Hepatic stellate cell (primary cell): ENCODE measurements at regions not wholly inside any gene's neighbourhood (a gene's known extent, or its start where the extent isn't known, plus 50 kb on each side); places are given as distances from the start of the nearest gene placed in this dataset.
"Not testable (repeated sequence)": the region's sequence is repeated elsewhere in the genome, so short reads cannot be mapped to it uniquely, and the experiment has no call there.

Experiments used
- DNase-seq: peaks from one replicate; pipeline ENCODE4 v3.0.0; 2011; ENCODE audit warnings: low spot score

- peak; percentile 6 for DNase-seq
Measured at GRCh38 chr1:172717722-172718465, 59.0 kb downstream of the FASLG start.

DNA sequence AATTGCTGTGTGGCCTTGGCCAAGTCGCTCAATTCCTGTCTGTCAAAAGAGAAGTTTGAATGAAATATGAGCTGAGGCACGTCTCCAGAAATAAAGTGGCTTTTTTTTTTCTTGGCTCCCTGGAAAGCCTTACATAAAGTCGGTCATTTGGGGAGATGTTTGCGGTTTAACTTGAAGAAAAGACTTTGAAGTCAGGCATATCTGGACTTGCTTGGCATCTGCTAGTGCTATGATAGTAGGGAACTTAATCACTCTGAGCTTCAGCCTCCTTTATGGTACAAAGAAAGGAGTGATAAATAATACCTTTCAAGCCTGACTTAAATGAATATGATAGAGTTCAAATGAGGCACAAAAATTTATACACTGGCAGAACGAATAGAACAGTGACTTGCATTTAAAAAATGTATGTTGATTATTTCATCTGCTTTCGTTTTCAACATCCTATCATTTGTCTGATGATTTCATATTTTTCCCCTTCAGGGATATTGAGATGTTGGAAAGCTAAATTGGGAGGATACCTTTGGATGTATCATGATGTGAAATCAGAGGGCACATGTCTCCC, 60.2 kb downstream of the FASLG start:
- DNase-seq: peak; percentile 4

DNA sequence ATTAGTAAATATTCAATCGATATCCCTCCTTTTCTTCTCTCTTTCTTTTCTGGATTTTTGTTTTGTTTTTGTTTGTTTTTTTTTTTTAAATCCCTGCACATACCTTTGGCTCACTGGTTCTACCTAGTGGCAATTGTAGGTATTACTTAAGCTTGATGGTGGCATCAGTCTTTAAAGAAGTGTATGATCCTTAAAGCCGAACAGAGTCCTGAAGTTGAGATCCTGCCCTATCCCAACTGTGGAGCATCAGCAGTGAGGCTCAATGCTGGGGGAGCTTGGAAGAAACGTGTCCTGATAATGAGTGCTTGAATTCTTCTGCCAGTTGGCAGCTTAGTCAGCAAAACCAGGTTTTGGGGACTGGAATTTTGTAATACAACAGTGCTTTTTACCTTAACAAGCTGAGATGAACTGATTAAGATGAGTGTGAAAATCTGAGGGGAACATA, 60.8 kb downstream of the FASLG start:
- peak; percentile 29 for DNase-seq

GRCh38 chr1:172720339-172720738, 61.4 kb downstream of the FASLG start:
- DNase-seq: no peak

DNA sequence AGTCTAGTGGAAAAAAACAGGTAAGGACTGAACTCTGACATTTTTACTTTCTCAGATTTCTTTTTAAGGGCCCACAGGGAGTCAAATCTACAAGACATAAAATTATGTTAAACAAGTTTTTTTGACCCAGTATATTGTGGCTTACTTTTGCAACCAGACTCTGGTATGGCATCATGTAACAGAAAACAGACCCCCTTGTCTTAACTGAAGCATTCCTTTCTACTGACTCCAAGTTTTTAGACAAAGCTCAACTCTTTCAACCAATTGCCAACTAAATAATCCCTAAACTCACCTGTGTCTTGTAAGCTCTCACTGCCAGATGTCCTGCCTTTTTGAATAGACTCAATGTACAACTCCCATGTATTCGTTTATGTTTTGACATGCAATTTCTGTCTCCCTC, 64.3 kb downstream of the FASLG start:
- DNase-seq: no peak

- DNase-seq: no peak
Measured at GRCh38 chr1:172724232-172724631, 65.3 kb downstream of the FASLG start.

GRCh38 chr1:172724765-172725613, 66.1 kb downstream of the FASLG start:
- no peak for DNase-seq

DNA sequence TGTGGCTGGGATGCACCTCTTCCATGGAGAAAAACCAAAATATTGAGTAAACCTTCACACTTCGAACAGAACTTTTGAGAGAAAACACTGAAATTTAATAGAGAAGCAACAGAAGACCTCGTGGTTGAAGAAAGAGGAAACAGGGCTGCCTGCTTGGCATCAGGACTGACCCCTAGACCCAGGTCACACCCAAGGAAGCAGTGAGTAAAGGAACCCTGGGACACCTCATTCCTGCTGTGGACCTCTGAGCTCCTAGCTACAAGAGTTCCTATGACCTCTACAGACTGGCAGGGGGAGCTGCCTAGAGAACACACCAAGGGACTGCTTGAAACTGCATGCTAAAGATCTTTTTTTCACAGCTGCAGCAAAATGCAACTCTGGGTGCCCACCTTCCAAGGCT, 67.8 kb downstream of the FASLG start:
- DNase-seq: no peak

DNA sequence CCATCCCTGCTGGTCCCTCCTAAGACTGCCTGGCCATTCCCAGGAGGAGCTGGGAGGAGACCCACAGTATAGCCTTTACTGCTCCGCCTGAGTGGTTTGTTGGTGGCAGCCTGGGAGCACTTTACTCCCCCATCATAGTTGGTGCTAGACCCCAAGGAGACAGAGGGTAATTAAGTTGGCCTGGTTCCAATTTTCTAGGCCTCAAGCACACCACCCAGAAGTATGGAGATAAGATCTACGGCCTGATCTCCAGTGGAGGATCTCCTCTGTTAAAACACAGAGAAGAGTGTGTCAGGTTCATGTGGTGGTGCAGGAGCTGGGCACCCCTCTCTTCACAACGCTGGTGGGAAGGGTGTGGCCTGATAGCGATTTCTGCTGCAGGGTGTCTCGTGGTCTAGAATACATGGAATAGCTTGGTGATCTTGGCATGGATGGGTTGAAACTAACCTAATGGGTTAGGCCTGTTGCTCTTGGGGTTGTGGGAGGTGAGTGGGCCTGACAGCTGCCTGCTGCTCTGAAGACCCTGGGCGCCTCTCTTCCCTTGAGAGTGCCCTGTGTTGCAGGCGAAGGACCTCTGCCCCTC, 68.5 kb downstream of the FASLG start:
- DNase-seq: no peak

- DNase-seq: no peak
Measured at GRCh38 chr1:172727956-172728603, 69.2 kb downstream of the FASLG start.

- not testable (repeated sequence) for DNase-seq
Measured at GRCh38 chr1:172728705-172729104, 69.8 kb downstream of the FASLG start.

DNA sequence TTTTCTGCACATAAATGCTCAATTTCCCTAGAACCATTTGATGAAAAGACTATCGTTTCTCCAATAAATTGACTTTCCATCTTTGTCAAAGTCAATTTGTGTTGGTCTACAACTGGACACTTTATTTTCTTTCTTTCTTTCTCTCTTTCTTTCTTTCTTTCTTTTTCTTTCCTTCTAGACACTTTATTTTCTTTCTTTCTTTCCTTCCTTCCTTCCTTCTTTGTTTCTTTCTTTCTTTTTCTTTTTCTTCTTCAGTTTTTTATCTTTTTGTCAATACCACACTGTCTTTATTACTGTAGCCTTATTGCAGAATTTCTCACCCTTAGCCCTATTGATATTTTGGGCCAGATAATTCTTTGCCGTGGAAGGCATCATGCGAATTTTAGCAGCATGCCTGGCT, 73.5 kb downstream of the FASLG start:
- no peak for DNase-seq

DNA sequence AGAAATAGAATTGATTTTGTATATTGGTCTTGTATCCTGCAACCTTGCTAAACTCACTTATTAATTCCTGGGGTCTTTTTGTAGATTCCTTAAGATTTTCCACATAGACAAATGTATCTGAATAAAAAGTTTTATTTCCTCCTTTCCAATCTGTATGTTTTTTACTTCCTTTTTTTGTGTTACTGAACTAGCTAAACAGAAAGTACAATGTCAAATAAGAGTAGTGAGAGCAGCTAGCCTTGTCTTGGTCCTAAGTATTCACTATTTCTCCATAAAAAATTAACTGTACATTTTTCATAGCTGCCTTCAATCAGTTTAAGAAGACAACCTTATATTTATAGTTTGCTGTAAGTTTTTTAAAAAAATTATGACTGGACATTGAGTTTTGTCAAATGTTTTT, 74.9 kb downstream of the FASLG start:
- DNase-seq: no peak

DNA sequence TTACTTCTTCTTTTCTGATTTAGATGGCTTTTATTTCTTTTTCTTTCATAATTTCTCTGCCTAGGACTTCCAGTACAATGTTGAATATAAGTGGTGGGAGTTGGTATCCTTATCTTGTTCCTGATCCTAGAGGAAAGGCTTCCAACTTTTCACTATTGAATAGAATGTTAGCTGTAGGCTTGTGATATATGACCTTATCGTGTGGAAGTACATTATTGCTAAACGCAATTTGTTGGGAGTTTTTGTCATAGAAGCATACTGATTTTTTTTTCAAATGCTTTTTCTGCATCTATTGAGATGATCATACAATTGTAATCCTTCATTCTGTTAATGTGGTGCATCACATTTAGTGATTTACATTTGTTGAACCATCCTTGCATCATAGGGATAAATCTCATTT, 79.5 kb downstream of the FASLG start:
- no peak for DNase-seq

- DNase-seq: no peak
Measured at GRCh38 chr1:172742599-172743500, 83.9 kb downstream of the FASLG start.

DNA sequence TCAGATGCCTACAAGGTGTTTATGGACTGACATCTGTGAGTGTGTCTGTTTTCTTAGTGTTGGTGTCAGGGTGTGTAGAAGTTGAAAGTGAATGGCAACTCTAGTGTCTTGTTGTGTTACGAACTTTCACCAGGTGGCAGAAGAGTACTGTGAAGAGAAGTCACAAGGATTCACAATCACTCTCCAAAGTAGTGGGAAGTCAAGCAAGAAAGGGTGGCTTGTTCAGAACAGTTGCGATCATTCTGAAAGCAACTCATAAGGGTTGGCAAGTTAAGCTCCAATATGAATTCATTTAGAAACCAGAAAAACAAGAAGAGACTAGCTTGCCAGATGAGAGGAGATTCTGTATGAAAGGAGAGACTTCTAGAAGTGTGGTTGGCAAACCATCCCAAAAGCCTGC, 86.1 kb downstream of the FASLG start:
- DNase-seq: peak; percentile 27

GRCh38 chr1:172746091-172746949, 87.4 kb downstream of the FASLG start:
- peak; percentile 71 for DNase-seq

GRCh38 chr1:172748201-172748600, 89.3 kb downstream of the FASLG start:
- no peak for DNase-seq

DNA sequence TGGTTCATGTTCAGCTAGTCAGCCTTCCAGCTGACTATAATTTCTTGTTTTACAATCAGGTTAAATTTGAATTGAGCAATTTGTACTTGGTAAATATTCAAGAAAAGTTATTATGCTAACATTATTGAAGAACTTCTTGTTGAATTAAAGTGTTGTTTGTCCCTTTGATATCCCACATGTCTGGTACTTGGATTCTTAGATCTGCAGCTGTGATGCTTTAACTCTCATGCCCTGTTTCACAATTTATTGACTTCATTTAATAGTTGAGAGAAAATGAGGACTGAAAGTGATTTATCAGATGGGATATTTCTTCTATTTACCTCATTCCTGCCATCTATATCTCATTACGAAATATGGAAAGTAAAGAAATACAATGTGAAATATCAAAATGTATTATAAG, 92.8 kb downstream of the FASLG start:
- no peak for DNase-seq

- no peak for DNase-seq
Measured at GRCh38 chr1:172753964-172754363, 95.1 kb downstream of the FASLG start.
